Pancreas (tissue), 10 donors: ENCODE measurements at regions not wholly inside any gene's neighbourhood (a gene's known extent, or its start where the extent isn't known, plus 50 kb on each side); places are given as distances from the start of the nearest gene placed in this dataset.
"Not testable (repeated sequence)": the region's sequence is repeated elsewhere in the genome, so short reads cannot be mapped to it uniquely, and the experiment has no call there.

Experiments used
- ATAC-seq, 4 donors: fragments of 200-7000 bp; cut with Tn5 transposase; one replicate each; pipeline versions ENCODE4 v1.8.0 to v1.9.1; 2020; ENCODE audit warnings: mild to moderate bottlenecking in 4 of 4, moderate library complexity in 4 of 4
- DNase-seq, 6 donors: peaks; one replicate each; pipeline ENCODE4 v3.0.0-alpha.2; 2020
- FAIRE-seq: peaks from 2 replicates; lab custom pipeline; 2012; peaks lifted over from hg19 to GRCh38; lab: Jason Lieb, UNC
- H3K27ac ChIP-seq, 4 donors: fragments of 200-600 bp; sonication (generic); 1 replicate in 3 of 4; 2 replicates in 1 of 4; pipeline versions ENCODE4 v1.5.0 to v1.8.0; 2020
- H3K27me3 ChIP-seq, 4 donors: fragments of 200-600 bp; one replicate each; pipeline ENCODE4 v1.8.0; 2021
- H3K36me3 ChIP-seq, 3 donors: fragments of 200-600 bp; sonication (generic) in 1 of 3; one replicate each; pipeline versions ENCODE4 v1.5.0 to v1.8.0; 2020 to 2021
- H3K4me1 ChIP-seq, 3 donors: fragments of 200-600 bp; one replicate each; pipeline ENCODE4 v1.8.0; 2021
- H3K4me3 ChIP-seq, 4 donors: fragments of 200-600 bp; sonication (generic) in 2 of 4; one replicate each; pipeline versions ENCODE4 v1.5.0 to v1.8.0; 2020 to 2021
- H3K9me3 ChIP-seq, 4 donors: fragments of 200-600 bp; one replicate each; pipeline ENCODE4 v1.8.0; 2021
- CTCF ChIP-seq, 4 donors: fragments of 200-600 bp; sonication (generic) in 3 of 4; IDR thresholded peaks; one replicate each; pipeline versions ENCODE4 v1.5.0 to v1.8.0; 2021; ENCODE audit warnings: antibody characterized with exemption in 4 of 4
- WGBS, 2 donors: extraction: QIAGEN DNeasy Blood & Tissue Kit; methylation state at CpG; one replicate each; pipeline ENCODE4 v1.1.7; 2013; 5-methylcytosine and 5-hydroxymethylcytosine counted together
- intact Hi-C, 3 donors: fragments of 100-400 bp; cut with DNase I; formaldehyde crosslinking; loops; one replicate each; pipeline versions ENCODE4 v1.11.1 to v1.14.2; 2022
- donor health status: healthy with polysubstance abuse.
- donor health status: DM: no; HTN: no; CAD: no; lungs with moderate emphysema.
- donor health status: DM: no; HTN: no; CAD: no.
- donor health status: control.
- donor health status: control.
- donor health status: Bipolar disorder and iron deficiency.
- donor health status: DM: yes; HTN: yes; CAD: no.
- donor health status: DM: no; HTN: no; CAD: no.
- donor health status: DM: no; HTN: no; CAD: no.
- donor health status: DM: yes; HTN: yes; CAD: no.

GRCh38 chr22:48482771-48483170 lies 1344.9 kb downstream of the BRD1 start:
- Histone ChIP-seq H3K27me3 (no peaks in the 10 kb centered on the region), H3K27ac (no peak overlapping the region), H3K4me3 (no peak overlapping the region), H3K4me1 (no peaks in the 10 kb centered on the region), H3K36me3 (no peaks in the 10 kb centered on the region), H3K9me3 (no peaks in the 10 kb centered on the region)
- DNase-seq (no peak), FAIRE-seq (no peak), ATAC-seq (no peak)
- no peak for TF ChIP-seq CTCF (IDR thresholded peaks at IDR 0.05)
- intact Hi-C loops = no loop called here
- 43 to 69% methylated on average over 2 of the region's 2 CpGs for WGBS, 2 donors

- FAIRE-seq, H3K4me3 ChIP-seq, ATAC-seq, H3K27me3 ChIP-seq, intact Hi-C loops, H3K36me3 ChIP-seq, H3K9me3 ChIP-seq, H3K27ac ChIP-seq, H3K4me1 ChIP-seq: not testable (repeated sequence)
- WGBS, 2 donors = 85 to 93% methylated on average over 11 of the region's 11 CpGs
- peak in 1 of 6 donors; percentile 3 for DNase-seq
Measured at GRCh38 chr22:48482198-48482597, 1345.5 kb downstream of the BRD1 start.

DNA sequence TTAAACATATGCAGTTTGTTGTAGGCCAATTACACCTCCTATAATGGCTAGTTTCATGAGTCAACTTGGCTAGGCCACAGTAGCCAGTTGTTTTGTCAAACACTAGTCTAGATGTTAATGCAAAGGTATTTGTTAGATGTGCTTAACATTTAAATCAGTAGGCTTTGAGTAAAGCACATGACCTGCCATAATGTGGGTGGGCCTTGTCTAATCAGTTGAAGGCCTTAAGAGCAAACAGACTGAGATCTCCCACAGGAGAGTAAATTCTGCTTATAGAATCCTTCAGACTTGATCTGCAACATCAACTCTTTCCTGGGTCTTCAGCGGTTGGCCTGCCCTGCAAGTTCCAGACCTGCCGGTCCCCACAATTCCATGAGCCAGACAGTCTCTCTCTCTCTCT lies 1345.9 kb downstream of the BRD1 start:
- DNase-seq (no peak), FAIRE-seq (no peak), ATAC-seq (no peak)
- no peaks in the 10 kb centered on the region for H3K27me3 ChIP-seq
- H3K4me1 ChIP-seq = no peaks in the 10 kb centered on the region
- no peaks in the 10 kb centered on the region for H3K36me3 ChIP-seq
- WGBS, 2 donors = 97 to 98% methylated on average over 2 of the region's 2 CpGs
- no peak overlapping the region for H3K27ac ChIP-seq
- H3K9me3 ChIP-seq = no peaks in the 10 kb centered on the region
- TF ChIP-seq CTCF (IDR thresholded peaks at IDR 0.05) = no peak
- intact Hi-C loops = no loop called here
- no peak overlapping the region for H3K4me3 ChIP-seq

GRCh38 chr22:48478529-48479265 lies 1349.0 kb downstream of the BRD1 start:
- Histone ChIP-seq H3K27ac (no peak overlapping the region), H3K4me3 (no peak overlapping the region), H3K4me1 (no peaks in the 10 kb centered on the region), H3K9me3 (no peaks in the 10 kb centered on the region), H3K27me3 (no peaks in the 10 kb centered on the region), H3K36me3 (no peaks in the 10 kb centered on the region)
- WGBS, 2 donors = 67 to 73% methylated on average over 11 of the region's 11 CpGs
- DNase-seq = peak in 1 of 6 donors; percentile 11
- no peak for ATAC-seq
- TF ChIP-seq CTCF (IDR thresholded peaks at IDR 0.05) = no peak
- FAIRE-seq = no peak
- intact Hi-C loops = no loop called here

- ATAC-seq = no peak
- Histone ChIP-seq H3K36me3 (no peaks in the 10 kb centered on the region), H3K9me3 (no peaks in the 10 kb centered on the region), H3K4me1 (no peaks in the 10 kb centered on the region), H3K27me3 (no peaks in the 10 kb centered on the region), H3K27ac (no peak overlapping the region), H3K4me3 (no peak overlapping the region)
- no peak for FAIRE-seq
- intact Hi-C loops = no loop called here
- WGBS, 2 donors = 64 to 81% methylated on average over 11 of the region's 11 CpGs
- TF ChIP-seq CTCF (IDR thresholded peaks at IDR 0.05) = no peak
- DNase-seq = peak in 1 of 6 donors; percentile 26
Measured at GRCh38 chr22:48478124-48478523, 1349.5 kb downstream of the BRD1 start.
